Ovary (tissue), 3 donors: ENCODE measurements at regions not wholly inside any gene's neighbourhood (a gene's known extent, or its start where the extent isn't known, plus 50 kb on each side); places are given as distances from the start of the nearest gene placed in this dataset.

Source experiments
- CTCF ChIP-seq, 3 donors: fragments of 450-650 bp in 2 of 3; fragments of 200-600 bp in 1 of 3; IDR thresholded peaks; one replicate each; pipeline versions ENCODE4 v1.5.1 to v1.8.0; 2016 to 2022; ENCODE audit warnings: antibody characterized with exemption in 3 of 3, mild to moderate bottlenecking in 1 of 3
- EP300 ChIP-seq: sonication (generic); formaldehyde crosslinking; IDR thresholded peaks from one replicate; pipeline ENCODE4 v1.6.1; 2017; ENCODE audit warnings: antibody characterized with exemption
- POLR2A ChIP-seq: fragments of 450-650 bp; IDR thresholded peaks from one replicate; pipeline ENCODE4 v1.6.1; 2017; ENCODE audit warnings: antibody characterized with exemption, mild to moderate bottlenecking, moderate library complexity
- donor health status: DM: no; HTN: no; CAD: no.

- TF ChIP-seq CTCF (IDR thresholded peaks at IDR 0.05) = no peak
- TF ChIP-seq POLR2A = no peak
- no peak for TF ChIP-seq EP300
Observed at GRCh38 chr9:104416470-104416869, 87.6 kb upstream of the OR13F1 start.
